ENCODE measurements at regions not wholly inside any gene's neighbourhood (a gene's known extent, or its start where the extent isn't known, plus 50 kb on each side); places are given as distances from the start of the nearest gene placed in this dataset.
"Not testable (repeated sequence)": the region's sequence is repeated elsewhere in the genome, so short reads cannot be mapped to it uniquely, and the experiment has no call there.

DNA sequence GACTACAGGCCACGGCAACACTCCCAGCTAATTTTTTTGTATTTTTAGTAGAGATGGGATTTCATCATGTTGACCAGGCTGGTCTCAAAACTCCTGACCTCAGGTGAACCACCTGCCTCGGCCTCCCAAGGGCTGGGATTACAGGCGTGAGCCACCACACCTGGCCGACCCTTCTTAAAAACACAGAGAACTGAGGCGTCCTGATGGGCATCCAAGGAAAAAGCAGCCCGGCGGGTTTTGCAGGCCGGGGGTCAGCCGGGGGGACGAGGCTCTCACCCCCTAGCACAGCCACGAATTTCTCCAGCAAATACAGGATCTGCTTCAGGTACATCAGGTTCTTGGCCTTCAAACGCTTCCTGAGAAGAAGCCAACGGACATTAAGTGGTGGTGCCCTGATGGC is 178.9 kb downstream of the KLRB1 start:
- H3K4me1 ChIP-seq; H3K4me3 ChIP-seq; H3K36me3 ChIP-seq; H3K9me3 ChIP-seq; DNase-seq; H3K27me3 ChIP-seq; H3K27ac ChIP-seq; intact Hi-C loops (cut with DNase I): not testable (repeated sequence)
- 94 to 96% methylated on average over 11 of the region's 13 CpGs for WGBS, 2 donors

DNA sequence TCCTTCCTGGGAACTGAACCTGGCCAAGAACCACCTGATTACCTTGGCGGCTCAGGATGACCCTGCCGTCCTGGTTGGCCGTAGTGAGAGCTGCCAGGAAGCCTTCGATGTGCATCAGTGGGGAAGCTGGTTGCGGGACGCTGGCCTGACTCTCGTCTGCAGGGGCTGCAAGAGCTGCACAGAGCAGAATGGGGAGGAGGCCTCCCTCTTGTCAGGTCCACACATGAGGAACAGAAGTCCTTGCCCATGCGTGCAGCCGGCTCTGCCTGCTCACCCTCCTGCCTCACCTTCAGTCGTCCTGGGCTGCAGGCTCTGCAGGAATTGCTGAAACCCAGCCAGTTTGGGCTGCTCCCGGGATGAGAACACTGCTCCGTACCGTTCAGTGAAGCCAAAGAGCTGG is 182.3 kb downstream of the KLRB1 start:
- WGBS, 2 donors = 95% methylated on average over 10 of the region's 13 CpGs
- intact Hi-C loops (cut with DNase I); H3K9me3 ChIP-seq; H3K27ac ChIP-seq; H3K27me3 ChIP-seq; H3K4me3 ChIP-seq; H3K36me3 ChIP-seq; H3K4me1 ChIP-seq; DNase-seq: not testable (repeated sequence)

DNA sequence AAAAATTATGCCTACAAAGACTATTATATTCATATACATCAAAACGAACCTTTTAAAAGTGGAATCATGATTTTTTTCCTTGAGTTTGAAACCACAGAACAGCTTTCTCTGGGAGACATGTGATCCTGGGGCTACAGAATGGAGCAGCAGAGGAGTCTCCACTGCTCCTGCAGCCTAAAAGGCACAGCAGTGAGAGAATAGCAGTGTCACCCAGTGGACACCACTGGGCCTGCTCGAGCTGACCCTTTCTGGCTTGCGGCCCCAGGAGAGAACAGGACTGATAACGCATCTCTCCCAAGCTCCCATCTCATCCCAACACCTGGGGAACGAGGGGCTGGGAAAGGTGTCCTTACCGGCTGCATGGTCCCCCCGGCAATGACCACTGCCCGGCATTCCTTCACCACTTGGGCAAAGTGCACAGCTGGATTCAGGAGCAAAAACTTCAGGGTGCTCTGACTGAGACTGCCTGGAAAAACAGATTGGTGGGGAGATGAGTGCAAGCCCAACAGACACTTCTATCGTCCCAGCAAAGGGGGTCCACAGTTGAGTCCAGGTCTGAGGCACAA is 183.5 kb downstream of the KLRB1 start:
- H3K4me1 ChIP-seq; H3K9me3 ChIP-seq; intact Hi-C loops (cut with DNase I); H3K4me3 ChIP-seq; H3K36me3 ChIP-seq; H3K27me3 ChIP-seq; H3K27ac ChIP-seq; DNase-seq: not testable (repeated sequence)
- 92% methylated on average over 9 of the region's 9 CpGs for WGBS, 2 donors

DNA sequence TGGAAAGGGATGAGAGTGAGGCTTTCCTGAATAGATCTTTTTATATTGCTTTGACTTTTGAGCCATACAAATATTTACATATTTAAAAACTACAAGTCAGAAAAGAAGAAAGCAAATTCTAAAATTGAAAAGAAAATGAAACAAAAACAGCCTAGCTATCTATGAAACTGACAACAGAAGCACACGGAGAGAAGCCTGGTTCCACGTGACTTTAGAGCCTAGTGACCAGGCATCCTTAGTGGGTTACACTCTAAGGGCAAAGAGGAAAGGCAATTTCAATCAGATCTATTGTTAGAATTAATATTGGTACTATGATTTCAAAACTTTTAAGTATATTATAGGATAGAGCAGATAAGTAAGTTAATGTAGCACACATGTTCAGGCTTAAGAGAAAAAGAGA is 185.0 kb downstream of the KLRB1 start:
- H3K4me3 ChIP-seq; H3K36me3 ChIP-seq; H3K4me1 ChIP-seq; intact Hi-C loops (cut with DNase I); H3K27ac ChIP-seq; H3K27me3 ChIP-seq; H3K9me3 ChIP-seq; DNase-seq: not testable (repeated sequence)
- whole genome bisulfite sequencing, 2 donors = no CpG with 5 or more reads among the region's 2 CpGs

DNA sequence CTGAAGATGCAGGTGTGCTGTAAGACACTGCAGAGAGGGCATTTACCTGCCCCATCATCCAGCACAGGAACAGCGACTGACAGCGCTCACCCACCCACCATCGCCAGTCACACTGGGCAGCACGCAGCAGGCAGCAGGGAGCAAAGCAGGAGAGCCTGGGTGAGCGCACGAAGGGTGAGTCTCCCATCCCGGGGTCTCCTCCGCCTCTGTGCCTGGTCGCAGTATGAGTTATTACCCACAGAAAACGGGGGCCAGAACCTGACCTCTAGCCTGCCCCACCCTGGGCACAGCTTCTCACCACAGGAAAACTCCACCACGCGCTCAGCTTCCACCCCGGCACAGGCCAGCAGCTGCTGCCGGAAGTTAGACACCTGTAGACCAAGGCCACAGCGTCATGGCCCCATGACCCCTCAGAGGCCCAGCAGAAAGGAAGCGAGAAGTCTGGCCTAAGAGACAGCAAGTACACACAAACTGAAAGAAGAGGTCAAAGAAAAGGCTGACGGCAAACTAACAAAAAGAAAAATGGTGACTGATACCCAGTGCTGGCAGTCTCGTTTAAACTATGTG is 186.1 kb downstream of the KLRB1 start:
- intact Hi-C loops (cut with DNase I); H3K36me3 ChIP-seq; H3K27me3 ChIP-seq; DNase-seq; H3K9me3 ChIP-seq; H3K4me1 ChIP-seq; H3K4me3 ChIP-seq; H3K27ac ChIP-seq: not testable (repeated sequence)
- 92 to 93% methylated on average over 14 to 18 of the region's 18 CpGs for WGBS, 2 donors

DNA sequence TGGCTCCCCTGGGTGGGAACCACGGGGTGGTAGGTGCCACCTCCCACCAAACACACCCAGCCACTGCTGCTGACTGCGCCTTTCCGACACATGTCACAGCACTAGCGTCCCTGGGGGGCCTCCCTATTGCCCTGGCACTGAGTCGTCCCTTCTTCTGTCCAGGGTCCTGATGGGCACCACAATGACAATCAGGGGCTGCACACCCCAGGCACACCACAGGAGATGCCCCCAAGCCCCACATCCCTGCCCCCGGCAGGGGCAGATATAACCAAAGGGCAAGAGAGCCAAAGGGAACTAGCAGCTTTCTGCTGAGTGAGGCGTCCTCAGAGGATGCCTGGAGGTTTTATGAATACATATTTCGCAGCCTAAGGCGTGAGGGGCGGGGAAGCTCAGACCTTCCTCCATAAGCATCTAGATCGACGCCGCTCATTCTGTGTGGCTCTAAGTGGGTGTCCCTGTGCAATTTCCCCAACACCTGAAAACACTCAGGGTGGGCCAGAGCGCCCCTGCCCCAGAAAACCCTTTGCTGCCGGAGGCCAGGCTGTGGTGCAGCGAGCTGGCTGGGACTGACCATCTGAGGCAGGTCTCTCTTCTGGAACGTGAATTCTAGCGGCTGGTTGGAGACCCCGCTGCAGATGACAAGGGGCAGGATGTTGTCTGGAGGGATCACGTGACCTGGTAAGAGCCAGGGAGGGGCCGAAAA is 186.7 kb downstream of the KLRB1 start:
- DNase-seq; H3K4me1 ChIP-seq; intact Hi-C loops (cut with DNase I); H3K27me3 ChIP-seq; H3K27ac ChIP-seq; H3K4me3 ChIP-seq; H3K36me3 ChIP-seq; H3K9me3 ChIP-seq: not testable (repeated sequence)
- WGBS, 2 donors = 95 to 96% methylated on average over 21 of the region's 21 CpGs

DNA sequence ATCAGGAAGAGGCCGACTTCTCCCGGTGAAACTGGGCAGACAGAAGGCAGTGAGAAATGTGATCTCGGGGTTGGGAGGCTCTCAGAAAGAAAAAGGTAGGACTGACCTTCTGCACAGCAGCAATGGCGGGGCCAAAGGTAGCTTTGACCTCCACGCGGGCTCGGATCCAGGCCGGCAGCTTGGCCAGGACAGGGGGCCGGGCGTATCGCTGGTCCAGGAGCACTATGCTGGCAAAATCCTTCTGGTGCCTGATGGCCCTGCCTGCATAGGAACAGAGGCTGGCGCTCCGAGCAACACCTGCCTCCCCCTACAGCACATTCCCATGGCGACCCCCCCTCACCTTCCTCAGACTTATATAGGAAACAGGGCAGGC is 189.1 kb downstream of the KLRB1 start:
- intact Hi-C loops (cut with DNase I); H3K36me3 ChIP-seq; DNase-seq; H3K4me3 ChIP-seq; H3K4me1 ChIP-seq; H3K27ac ChIP-seq; H3K9me3 ChIP-seq; H3K27me3 ChIP-seq: not testable (repeated sequence)
- WGBS, 2 donors = 69 to 76% methylated on average over 11 of the region's 14 CpGs

DNA sequence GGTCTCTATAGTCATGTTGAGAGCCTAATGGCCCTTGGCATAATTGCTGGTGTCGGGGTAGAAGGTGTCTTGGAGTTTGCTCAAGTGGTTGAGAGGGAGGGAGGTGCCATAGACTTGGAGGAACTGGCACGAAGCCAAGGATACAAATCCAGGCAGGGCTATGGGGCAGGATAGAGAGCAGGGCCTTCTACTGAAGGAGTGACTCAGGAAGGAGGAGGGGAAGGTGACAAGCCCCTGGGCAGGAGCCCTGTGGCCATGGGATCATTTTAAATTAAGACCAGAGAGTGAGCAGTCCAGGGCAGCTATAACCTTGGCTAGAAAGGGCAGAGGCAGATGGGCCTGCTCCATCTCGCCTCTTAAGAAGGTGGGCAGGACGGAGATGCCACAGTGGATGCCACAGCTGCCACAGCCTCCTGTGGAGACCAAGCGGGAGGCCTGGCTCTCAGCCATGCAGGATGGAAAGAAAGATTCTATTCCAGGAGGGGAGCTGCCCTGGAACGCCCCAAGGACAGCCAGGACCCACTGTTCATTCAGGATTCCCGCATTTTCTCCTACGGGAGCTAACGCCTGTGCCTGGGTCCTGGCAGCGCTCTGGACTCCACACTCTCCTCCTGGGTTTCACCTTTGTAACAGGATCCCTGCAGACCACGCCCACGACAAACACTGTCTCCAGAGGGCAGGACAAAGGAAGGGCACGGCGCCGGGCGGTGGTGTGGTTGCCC is 189.6 kb downstream of the KLRB1 start:
- intact Hi-C loops (cut with DNase I); H3K27me3 ChIP-seq; H3K4me1 ChIP-seq; H3K4me3 ChIP-seq; DNase-seq; H3K9me3 ChIP-seq; H3K27ac ChIP-seq; H3K36me3 ChIP-seq: not testable (repeated sequence)
- 40 to 66% methylated on average over 11 of the region's 16 CpGs for WGBS, 2 donors

DNA sequence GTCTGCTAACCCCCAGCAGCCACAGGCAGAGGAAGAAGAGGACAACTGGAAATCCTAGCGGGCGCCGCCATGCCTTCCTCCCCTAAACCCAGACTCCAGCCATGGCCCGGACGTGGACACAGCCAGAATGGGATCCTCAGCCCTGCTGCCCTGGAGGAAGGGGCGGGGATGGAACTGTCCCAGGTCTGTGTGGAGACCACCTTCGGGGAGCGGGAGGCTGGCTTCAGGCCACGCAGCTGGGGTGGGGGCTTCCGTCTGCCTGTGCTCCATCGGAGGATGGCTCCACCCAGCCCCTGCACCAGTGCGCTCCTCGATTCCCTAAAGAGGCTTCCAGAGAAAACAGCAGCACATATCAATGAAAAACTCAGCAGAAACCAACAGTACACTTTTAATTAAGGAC is 190.4 kb downstream of the KLRB1 start:
- H3K4me3 ChIP-seq; H3K36me3 ChIP-seq; intact Hi-C loops (cut with DNase I); H3K27me3 ChIP-seq; H3K4me1 ChIP-seq; H3K27ac ChIP-seq; H3K9me3 ChIP-seq; DNase-seq: not testable (repeated sequence)
- WGBS, 2 donors = 82 to 91% methylated on average over 6 to 10 of the region's 13 CpGs

DNA sequence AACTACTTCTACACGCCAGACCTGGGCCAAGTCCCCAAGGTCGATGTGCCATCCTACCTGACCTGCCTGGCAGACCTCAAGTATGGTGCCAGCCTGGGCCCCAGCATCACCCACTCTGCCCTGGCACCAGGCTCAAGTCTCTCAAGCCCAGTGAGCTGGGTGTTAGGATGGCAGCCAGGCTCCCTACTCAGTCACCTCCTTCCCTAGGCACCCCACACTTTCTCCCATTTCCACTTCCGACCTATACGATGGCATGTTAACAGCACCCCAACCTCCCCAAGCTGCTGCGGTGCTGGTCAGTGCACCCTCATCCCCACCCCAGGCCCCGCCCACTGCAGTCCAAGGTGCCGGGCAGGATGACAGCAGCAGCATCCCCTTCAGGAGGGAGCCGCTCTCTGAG is 191.4 kb downstream of the KLRB1 start:
- H3K4me3 ChIP-seq; H3K9me3 ChIP-seq; intact Hi-C loops (cut with DNase I); H3K36me3 ChIP-seq; H3K27me3 ChIP-seq; H3K4me1 ChIP-seq; DNase-seq; H3K27ac ChIP-seq: not testable (repeated sequence)
- 88 to 89% methylated on average over 7 of the region's 8 CpGs for WGBS, 2 donors

DNA sequence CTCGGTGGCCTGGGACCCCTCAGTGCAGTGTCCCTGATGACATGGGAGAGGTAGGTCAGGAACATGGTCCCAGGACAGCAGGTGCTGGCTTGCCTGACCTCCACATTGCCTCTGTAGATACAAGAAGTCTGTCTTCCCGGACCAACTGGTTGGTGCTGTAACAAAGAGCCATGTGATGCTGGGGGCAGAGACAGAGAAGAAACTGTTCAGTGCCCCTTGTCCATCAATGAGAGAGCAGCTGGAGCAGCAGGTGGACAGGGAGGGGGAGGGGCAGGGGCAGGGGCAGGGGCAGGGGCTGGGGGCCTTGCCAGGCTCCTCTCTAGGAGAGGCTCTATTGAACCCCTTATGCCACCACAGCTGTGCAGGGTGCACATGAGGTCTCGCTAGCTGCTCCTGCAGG is 191.8 kb downstream of the KLRB1 start:
- H3K4me1 ChIP-seq; H3K27ac ChIP-seq; H3K27me3 ChIP-seq; H3K9me3 ChIP-seq; DNase-seq; H3K4me3 ChIP-seq; intact Hi-C loops (cut with DNase I); H3K36me3 ChIP-seq: not testable (repeated sequence)
- 94 to 100% methylated on average over 2 of the region's 3 CpGs for WGBS, 2 donors

DNA sequence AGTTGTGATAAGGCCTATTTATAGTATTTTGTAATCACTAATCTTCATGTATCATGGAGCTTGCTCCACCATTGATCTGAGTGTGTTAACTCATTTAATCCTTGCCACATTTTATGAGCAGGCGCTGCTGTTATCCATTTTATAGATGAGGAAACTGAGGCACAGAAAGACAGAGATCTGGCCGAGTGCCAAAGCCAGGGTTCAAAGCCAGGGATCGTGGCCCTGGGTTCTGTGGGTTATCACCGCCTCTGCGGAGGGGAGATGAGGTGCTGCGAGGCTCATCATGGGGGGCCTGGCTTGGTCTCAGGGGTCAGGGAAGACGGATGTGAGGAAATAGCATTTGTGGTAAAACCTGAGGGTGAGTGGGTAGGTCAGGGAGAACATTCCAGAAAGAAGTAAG is 193.9 kb downstream of the KLRB1 start:
- intact Hi-C loops (cut with DNase I); H3K9me3 ChIP-seq; DNase-seq; H3K27ac ChIP-seq; H3K4me3 ChIP-seq; H3K27me3 ChIP-seq; H3K4me1 ChIP-seq; H3K36me3 ChIP-seq: not testable (repeated sequence)
- 89 to 92% methylated on average over 7 of the region's 7 CpGs for WGBS, 2 donors

DNA sequence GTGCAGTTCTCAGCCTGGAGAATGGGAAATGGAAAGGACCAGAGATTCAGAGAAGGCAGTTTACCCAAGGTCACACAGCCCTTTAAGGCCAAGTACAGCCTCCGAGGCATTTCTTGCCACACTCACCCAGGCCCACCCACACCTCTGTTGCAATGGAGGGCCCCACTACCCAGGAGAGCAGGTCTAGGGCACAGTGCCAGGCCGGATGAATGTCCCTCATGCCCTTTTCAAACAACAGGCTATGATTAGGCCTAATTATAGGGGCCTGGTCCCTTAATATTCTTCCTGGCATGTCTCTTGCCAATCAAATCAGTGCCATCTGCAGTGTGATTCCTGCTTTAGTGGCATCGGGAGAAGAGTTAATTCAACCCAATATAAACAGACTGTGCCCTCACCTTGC is 195.3 kb downstream of the KLRB1 start:
- H3K9me3 ChIP-seq; H3K27ac ChIP-seq; H3K27me3 ChIP-seq; H3K4me3 ChIP-seq; H3K36me3 ChIP-seq; intact Hi-C loops (cut with DNase I); DNase-seq; H3K4me1 ChIP-seq: not testable (repeated sequence)
- 90 to 94% methylated on average over 3 of the region's 3 CpGs for WGBS, 2 donors
